ENCODE measurements at regions not wholly inside any gene's neighbourhood (a gene's known extent, or its start where the extent isn't known, plus 50 kb on each side); places are given as distances from the start of the nearest gene placed in this dataset.

- no peak overlapping the region for H3K4me3 ChIP-seq (ENCODE audit: control insufficient read depth, low read depth, low read length)
- TF ChIP-seq, protein P1, sequence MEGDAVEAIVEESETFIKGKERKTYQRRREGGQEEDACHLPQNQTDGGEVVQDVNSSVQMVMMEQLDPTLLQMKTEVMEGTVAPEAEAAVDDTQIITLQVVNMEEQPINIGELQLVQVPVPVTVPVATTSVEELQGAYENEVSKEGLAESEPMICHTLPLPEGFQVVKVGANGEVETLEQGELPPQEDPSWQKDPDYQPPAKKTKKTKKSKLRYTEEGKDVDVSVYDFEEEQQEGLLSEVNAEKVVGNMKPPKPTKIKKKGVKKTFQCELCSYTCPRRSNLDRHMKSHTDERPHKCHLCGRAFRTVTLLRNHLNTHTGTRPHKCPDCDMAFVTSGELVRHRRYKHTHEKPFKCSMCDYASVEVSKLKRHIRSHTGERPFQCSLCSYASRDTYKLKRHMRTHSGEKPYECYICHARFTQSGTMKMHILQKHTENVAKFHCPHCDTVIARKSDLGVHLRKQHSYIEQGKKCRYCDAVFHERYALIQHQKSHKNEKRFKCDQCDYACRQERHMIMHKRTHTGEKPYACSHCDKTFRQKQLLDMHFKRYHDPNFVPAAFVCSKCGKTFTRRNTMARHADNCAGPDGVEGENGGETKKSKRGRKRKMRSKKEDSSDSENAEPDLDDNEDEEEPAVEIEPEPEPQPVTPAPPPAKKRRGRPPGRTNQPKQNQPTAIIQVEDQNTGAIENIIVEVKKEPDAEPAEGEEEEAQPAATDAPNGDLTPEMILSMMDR (conservative IDR thresholded peaks at IDR 0.05; ENCODE audit: control insufficient read depth, insufficient read depth, low read depth, low read length): no peak
- no peak for DNase-seq (ENCODE audit: low read depth)
Observed at GRCh38 chr2:34353509-34354113, 754.5 kb upstream of the FAM98A start.

GRCh38 chr2:34349527-34349926 is 750.4 kb upstream of the FAM98A start:
- no peak overlapping the region for H3K4me3 ChIP-seq (ENCODE audit: control insufficient read depth, low read depth, low read length)
- TF ChIP-seq, protein P1 (conservative IDR thresholded peaks at IDR 0.05; ENCODE audit: control insufficient read depth, insufficient read depth, low read depth, low read length): no peak
- DNase-seq (ENCODE audit: low read depth): no peak

DNA sequence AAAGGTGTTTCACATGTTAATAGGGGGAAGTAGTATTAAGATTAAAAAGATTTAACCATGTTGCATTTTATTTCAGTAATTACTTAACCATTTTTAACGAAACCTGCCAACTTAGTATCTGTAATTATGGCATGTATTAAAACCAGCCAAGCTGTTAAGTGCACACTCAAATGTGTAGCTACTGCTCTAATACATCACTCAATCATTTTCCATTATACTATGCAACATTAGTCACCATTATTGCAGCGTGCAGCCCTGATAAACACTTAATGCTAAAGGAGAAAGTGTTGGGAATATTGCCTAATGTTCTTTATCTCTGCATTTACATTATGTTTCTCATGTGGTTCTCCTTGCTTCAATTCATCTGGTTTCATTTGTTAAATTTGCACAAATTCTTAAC is 745.9 kb upstream of the FAM98A start:
- H3K4me3 ChIP-seq (ENCODE audit: control insufficient read depth, low read depth, low read length): no peak overlapping the region
- TF ChIP-seq, protein P1 (conservative IDR thresholded peaks at IDR 0.05; ENCODE audit: control insufficient read depth, insufficient read depth, low read depth, low read length): no peak
- no peak for DNase-seq (ENCODE audit: low read depth)

GRCh38 chr2:34340307-34340706 is 741.2 kb upstream of the FAM98A start:
- DNase-seq (ENCODE audit: low read depth): no peak
- TF ChIP-seq, protein P1 (conservative IDR thresholded peaks at IDR 0.05; ENCODE audit: control insufficient read depth, insufficient read depth, low read depth, low read length): no peak
- H3K4me3 ChIP-seq (ENCODE audit: control insufficient read depth, low read depth, low read length): no peak overlapping the region

- TF ChIP-seq, protein P1 (conservative IDR thresholded peaks at IDR 0.05; ENCODE audit: control insufficient read depth, insufficient read depth, low read depth, low read length): no peak
- no peak for DNase-seq (ENCODE audit: low read depth)
- no peak overlapping the region for H3K4me3 ChIP-seq (ENCODE audit: control insufficient read depth, low read depth, low read length)
Observed at GRCh38 chr2:34337735-34338134, 738.6 kb upstream of the FAM98A start.

DNA sequence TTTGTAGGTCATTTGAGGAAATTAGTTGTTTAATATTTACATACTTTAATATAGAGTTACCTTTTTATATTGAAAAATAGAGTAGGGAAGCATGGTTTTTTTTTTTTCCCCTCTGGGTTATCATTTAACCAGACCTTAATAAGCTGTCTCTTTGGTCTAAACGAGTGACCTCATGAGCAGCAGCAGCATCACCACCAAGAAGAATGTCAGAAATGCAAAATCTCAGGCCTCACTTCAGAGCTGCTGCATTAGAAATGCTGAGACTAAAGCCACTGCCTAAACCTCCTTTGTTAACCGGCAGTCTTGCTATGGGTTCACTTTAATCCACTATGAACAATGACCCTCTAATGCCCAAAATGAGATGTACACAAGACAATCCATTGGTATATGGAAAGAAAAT is 733.7 kb upstream of the FAM98A start:
- DNase-seq (ENCODE audit: low read depth): no peak
- H3K4me3 ChIP-seq (ENCODE audit: control insufficient read depth, low read depth, low read length): no peak overlapping the region
- TF ChIP-seq, protein P1 (conservative IDR thresholded peaks at IDR 0.05; ENCODE audit: control insufficient read depth, insufficient read depth, low read depth, low read length): no peak

DNA sequence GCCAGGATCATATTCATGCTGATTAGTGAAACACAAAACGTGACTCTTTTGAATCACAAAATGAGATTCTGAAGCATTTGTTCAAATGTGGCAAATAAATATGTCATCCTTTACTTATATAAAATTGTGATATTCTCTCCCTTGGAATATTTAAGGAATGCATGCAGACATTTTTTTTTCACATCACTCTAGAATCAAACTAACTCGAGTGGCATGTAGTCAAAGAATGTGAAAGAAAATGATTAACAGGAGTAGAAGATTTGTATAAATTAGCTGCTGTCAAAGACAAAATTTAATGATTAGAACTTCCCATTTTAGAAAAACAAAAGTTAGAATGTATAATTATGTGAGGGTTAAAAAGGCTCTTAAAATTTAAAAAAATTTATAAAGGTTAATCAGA is 721.0 kb upstream of the FAM98A start:
- no peak overlapping the region for H3K4me3 ChIP-seq (ENCODE audit: control insufficient read depth, low read depth, low read length)
- TF ChIP-seq, protein P1 (conservative IDR thresholded peaks at IDR 0.05; ENCODE audit: control insufficient read depth, insufficient read depth, low read depth, low read length): no peak
- DNase-seq (ENCODE audit: low read depth): no peak
